GM12878 (cell line): ENCODE measurements at regions not wholly inside any gene's neighbourhood (a gene's known extent, or its start where the extent isn't known, plus 50 kb on each side); places are given as distances from the start of the nearest gene placed in this dataset.

Experiments used
- ATAC-seq: fragments of 200-7000 bp; cut with Tn5 transposase; 3 replicates; pipeline ENCODE4 v1.9.1; 2020; ENCODE audit warnings: mild to moderate bottlenecking, moderate library complexity
- BruUV-seq: library from RNA; stranded (reverse); fragments of 400-500 nt; replicated peaks from 2 replicates; lab custom pipeline; 2021; lab: Mats Ljungman, UMichigan
- CTCF ChIA-PET: fragments of 300-600 bp; sonication (Branson Sonifier 250); formaldehyde crosslinking; extraction: SDS; loops from one replicate; lab custom pipeline; 2021; ENCODE audit warnings: inconsistent platforms; lab: Yijun Ruan, JAX
- POLR2A ChIA-PET: fragments of 350-600 bp; formaldehyde crosslinking; extraction: SDS; loops from one replicate; lab custom pipeline; 2021; ENCODE audit warnings: inconsistent platforms; lab: Charles Lee
- RAD21 ChIA-PET: fragments of 300-600 bp; sonication (Branson Sonifier 250); formaldehyde crosslinking; loops from one replicate; lab custom pipeline; 2023; ENCODE audit warnings: antibody characterized with exemption; ENCODE audit not compliant: unreplicated experiment; lab: Charles Lee
- SMC1A ChIA-PET: fragments of 300-600 bp; sonication (Branson Sonifier 250); formaldehyde crosslinking; loops from one replicate; lab custom pipeline; 2023; ENCODE audit not compliant: unreplicated experiment, uncharacterized antibody; lab: Charles Lee
- DNase-seq: peaks from one replicate; pipeline ENCODE4 v3.0.0-alpha.2; 2011; ENCODE audit warnings: low read depth, low spot score
- FAIRE-seq: peaks from 3 replicates; lab custom pipeline; 2011; peaks lifted over from hg19 to GRCh38; lab: Jason Lieb, UNC
- H2AFZ ChIP-seq: 2 replicates; pipeline ENCODE4 v1.6.0; 2011; ENCODE audit warnings: low read depth, low read length, control low read depth; ENCODE audit not compliant: control insufficient read depth
- H3K27ac ChIP-seq: 2 replicates; pipeline ENCODE4 v1.5.1; 2011; ENCODE audit warnings: control low read depth; ENCODE audit not compliant: control insufficient read depth, insufficient read depth
- H3K27me3 ChIP-seq, 2 experiments: replicated peaks in 1 of 2; 2 replicates each; pipeline versions ENCODE4 v1.6.0 to v1.6.1; 2011; ENCODE audit warnings: low read length in 1 of 2; ENCODE audit not compliant: control insufficient read depth in 2 of 2, insufficient read depth in 2 of 2
- H3K36me3 ChIP-seq, 2 experiments: 2 replicates each; pipeline ENCODE4 v1.5.1; 2011; ENCODE audit warnings: low read length in 1 of 2; ENCODE audit not compliant: control insufficient read depth in 2 of 2, insufficient read depth in 2 of 2
- H3K4me1 ChIP-seq: 2 replicates; pipeline ENCODE4 v1.6.1; 2011; ENCODE audit warnings: mild to moderate bottlenecking, low read length, moderate library complexity, mixed read lengths; ENCODE audit not compliant: control insufficient read depth, insufficient read depth
- H3K4me2 ChIP-seq: 2 replicates; pipeline ENCODE4 v1.6.0; 2011; ENCODE audit warnings: control low read depth; ENCODE audit not compliant: control insufficient read depth, insufficient read depth
- H3K4me3 ChIP-seq: fragments of 200-600 bp; sonication (generic); 2 replicates; pipeline ENCODE4 v1.5.1; 2016
- H3K79me2 ChIP-seq: 2 replicates; pipeline ENCODE4 v1.6.0; 2011; ENCODE audit warnings: low read length; ENCODE audit not compliant: control insufficient read depth, insufficient read depth
- H3K9ac ChIP-seq: 2 replicates; pipeline ENCODE4 v1.8.0; 2011; ENCODE audit warnings: low read length, control low read depth, mixed read lengths; ENCODE audit not compliant: control insufficient read depth, insufficient read depth
- H3K9me3 ChIP-seq: replicated peaks from 3 replicates; pipeline ENCODE4 v1.5.1; 2011; ENCODE audit warnings: mild to moderate bottlenecking, low read length; ENCODE audit not compliant: control insufficient read depth, insufficient read depth
- H4K20me1 ChIP-seq: 2 replicates; pipeline ENCODE4 v1.6.0; 2011; ENCODE audit not compliant: control insufficient read depth, insufficient read depth
- BACH1 ChIP-seq: fragments of 450-650 bp; IDR thresholded peaks from 2 replicates; pipeline ENCODE4 v1.6.1; 2017; ENCODE audit warnings: mild to moderate bottlenecking, borderline replicate concordance
- CREB1 ChIP-seq: IDR thresholded peaks from 2 replicates; pipeline ENCODE4 v1.6.1; 2012; ENCODE audit warnings: low read depth, mild to moderate bottlenecking, inconsistent platforms
- CREM ChIP-seq: IDR thresholded peaks from 2 replicates; pipeline ENCODE4 v1.6.1; 2014; ENCODE audit warnings: antibody characterized with exemption, low read depth
- DPF2 ChIP-seq: fragments of 450-650 bp; IDR thresholded peaks from 2 replicates; pipeline ENCODE4 v1.6.1; 2017; ENCODE audit warnings: mild to moderate bottlenecking
- HDAC2 ChIP-seq: fragments of 200-600 bp; sonication (generic); IDR thresholded peaks from 2 replicates; pipeline ENCODE4 v1.6.1; 2017
- MTA3 ChIP-seq: IDR thresholded peaks from 2 replicates; pipeline ENCODE4 v1.6.1; 2012; ENCODE audit warnings: low read length, inconsistent platforms, borderline replicate concordance
- PAX5 ChIP-seq: IDR thresholded peaks from 2 replicates; pipeline ENCODE4 v1.6.1; 2011; ENCODE audit warnings: low read depth, low read length, borderline replicate concordance
- RAD51 ChIP-seq: fragments of 450-650 bp; IDR thresholded peaks from 2 replicates; pipeline ENCODE4 v1.6.1; 2016; ENCODE audit warnings: moderate library complexity, mild to moderate bottlenecking, inconsistent platforms
- SMAD1 ChIP-seq: fragments of 450-650 bp; IDR thresholded peaks from 2 replicates; pipeline ENCODE4 v1.6.1; 2018; ENCODE audit warnings: mild to moderate bottlenecking, low read depth; ENCODE audit not compliant: partially characterized antibody
- SMARCA5 ChIP-seq: fragments of 450-650 bp; IDR thresholded peaks from 2 replicates; pipeline ENCODE4 v1.6.1; 2017; ENCODE audit warnings: mild to moderate bottlenecking
- SMC3 ChIP-seq: IDR thresholded peaks from 2 replicates; pipeline ENCODE4 v1.6.1; 2011; ENCODE audit warnings: low read length, improper control_type of control experiment, borderline replicate concordance
- TCF12 ChIP-seq: IDR thresholded peaks from 2 replicates; pipeline ENCODE4 v1.6.1; 2011; ENCODE audit warnings: low read depth, mild to moderate bottlenecking, low read length
- ZNF274 ChIP-seq: IDR thresholded peaks from one replicate; pipeline ENCODE4 v1.8.0; 2011; ENCODE audit not compliant: insufficient read length, insufficient read depth
- ZNF622 ChIP-seq: fragments of 450-650 bp; IDR thresholded peaks from 2 replicates; pipeline ENCODE4 v1.6.1; 2017; ENCODE audit warnings: mild to moderate bottlenecking, inconsistent platforms
- WGBS: methylation state at CpG from one replicate; pipeline ENCODE4 v1.1.6; 2016; ENCODE audit warnings: low lambda C conversion rate; ENCODE audit not compliant: insufficient replicate concordance, insufficient coverage; ENCODE audit errors: missing lambda C conversion rate; 5-methylcytosine and 5-hydroxymethylcytosine counted together
- in situ Hi-C: fragments of 300-500 bp; cut with MboI; formaldehyde crosslinking; loops from 9 replicates; pipeline ENCODE4 v1.14.3; 2018; ENCODE audit warnings: mixed read lengths
- intact Hi-C: fragments of 100-400 bp; cut with micrococcal nuclease; formaldehyde crosslinking; loops from one replicate; pipeline ENCODE4 v1.14.2; 2022; ENCODE audit not compliant: unreplicated experiment

DNA sequence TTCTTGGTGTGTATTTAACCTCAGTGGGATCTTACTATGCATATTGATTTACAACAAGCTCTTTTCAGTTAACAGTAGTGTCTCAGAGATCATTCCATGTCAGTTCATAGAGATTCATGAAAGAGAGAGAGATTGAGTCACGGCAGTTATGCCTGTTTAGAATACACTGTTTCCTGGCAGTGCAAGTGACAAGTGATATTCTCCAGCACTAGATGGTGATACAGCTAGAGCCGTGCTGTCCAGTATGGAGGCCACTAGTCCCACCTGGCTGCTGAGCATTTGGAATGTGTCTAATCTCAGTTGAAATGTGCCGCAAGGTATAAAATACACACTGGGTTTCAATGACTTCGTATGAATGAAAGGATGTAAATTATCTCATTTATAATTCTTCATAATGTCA, 184.4 kb downstream of the SUDS3 start:
- no peaks in the 10 kb centered on the region for H3K79me2 ChIP-seq
- no peaks in the 10 kb centered on the region for H3K9me3 ChIP-seq
- FAIRE-seq (no peak), DNase-seq (no peak), ATAC-seq (no peak)
- WGBS = 69% methylated on average over 4 of the region's 4 CpGs
- no peak overlapping the region for H2AFZ ChIP-seq
- in situ Hi-C loops (no loop called here), intact Hi-C loops (no loop called here)
- H3K4me2 ChIP-seq = no peak overlapping the region
- no peak for TF ChIP-seq ZNF622
- TF ChIP-seq PAX5 = no peak
- TF ChIP-seq TCF12 = no peak
- no peak for TF ChIP-seq BACH1
- no peak for TF ChIP-seq MTA3
- no peak for TF ChIP-seq CREM
- no peak for TF ChIP-seq RAD51
- TF ChIP-seq ZNF274 = no peak
- TF ChIP-seq SMC3 = no peak
- TF ChIP-seq SMARCA5 = no peak
- no peak for TF ChIP-seq CREB1
- no peak for TF ChIP-seq SMAD1
- TF ChIP-seq DPF2 = no peak
- no peak for TF ChIP-seq HDAC2
- no peak overlapping the region for H3K9ac ChIP-seq
- no peak overlapping the region for H3K4me3 ChIP-seq
- H3K36me3 ChIP-seq = no peaks in the 10 kb centered on the region
- H3K27ac ChIP-seq = no peak overlapping the region
- no peaks in the 10 kb centered on the region for H3K4me1 ChIP-seq
- SMC1A ChIA-PET = no interaction called here
- CTCF ChIA-PET = interaction anchor here (1.3 kb wide), 1 partner anchor 10 kb away, joined by 3 read pairs; no protein-coding TSS in a partner anchor
- POLR2A ChIA-PET = no interaction called here
- RAD21 ChIA-PET = no interaction called here
- H3K27me3 ChIP-seq = no peaks in the 10 kb centered on the region
- H4K20me1 ChIP-seq = no peaks in the 10 kb centered on the region
- no TSS peak for BruUV-seq
